OCI-LY3 (cell line): ENCODE measurements at regions not wholly inside any gene's neighbourhood (a gene's known extent, or its start where the extent isn't known, plus 50 kb on each side); places are given as distances from the start of the nearest gene placed in this dataset.

Experiments used
- H2AFZ ChIP-seq: fragments of 200-600, 300-600 bp; shearing (Covaris generic); 2 replicates; pipeline ENCODE4 v1.6.0; 2014; ENCODE audit warnings: antibody characterized with exemption, low read depth, low read length
- H3K27ac ChIP-seq: fragments of 200-600, 300-600 bp; sonication (generic); 2 replicates; pipeline ENCODE4 v1.5.1; 2014; ENCODE audit warnings: mild to moderate bottlenecking, low read length, moderate library complexity, mixed read lengths
- H3K27me3 ChIP-seq: fragments of 200-600, 300-600 bp; sonication (generic); 2 replicates; pipeline ENCODE4 v1.6.1; 2014; ENCODE audit warnings: low read depth, low read length, mixed read lengths
- H3K36me3 ChIP-seq: fragments of 200-600, 300-600 bp; sonication (generic); replicated peaks from 2 replicates; pipeline ENCODE3; 2014; ENCODE audit warnings: low read depth, low read length, mixed read lengths
- H3K4me1 ChIP-seq: fragments of 300-600, 200-600 bp; sonication (generic); 2 replicates; pipeline ENCODE4 v1.6.1; 2014; ENCODE audit warnings: low read length, mixed read lengths
- H3K4me2 ChIP-seq: fragments of 200-600, 300-600 bp; sonication (generic); 2 replicates; pipeline ENCODE4 v1.6.1; 2014; ENCODE audit warnings: low read length, mixed read lengths
- H3K4me3 ChIP-seq: fragments of 300-600, 200-600 bp; sonication (generic); 2 replicates; pipeline ENCODE4 v1.5.1; 2014; ENCODE audit warnings: antibody characterized with exemption, mild to moderate bottlenecking, low read length, moderate library complexity
- H3K79me2 ChIP-seq: fragments of 300-600, 200-600 bp; shearing (Covaris generic); 2 replicates; pipeline ENCODE4 v1.6.1; 2014; ENCODE audit warnings: mild to moderate bottlenecking, low read length, mixed read lengths
- H3K9ac ChIP-seq: fragments of 300-600, 200-600 bp; shearing (Covaris generic); 2 replicates; pipeline ENCODE4 v1.6.0; 2014; ENCODE audit warnings: mild to moderate bottlenecking, low read length, moderate library complexity
- H3K9me3 ChIP-seq: fragments of 200-600, 300-600 bp; shearing (Covaris generic); 2 replicates; pipeline ENCODE4 v1.6.1; 2014; ENCODE audit warnings: low read length, mixed read lengths; ENCODE audit not compliant: insufficient read depth
- H4K20me1 ChIP-seq: fragments of 200-600, 300-600 bp; sonication (generic); 2 replicates; pipeline ENCODE4 v1.6.1; 2016; ENCODE audit warnings: low read length, mixed read lengths; ENCODE audit not compliant: insufficient read depth
- CTCF ChIP-seq: fragments of 200-600, 300-600 bp; sonication (generic); IDR thresholded peaks from 2 replicates; pipeline ENCODE4 v1.5.1; 2014; ENCODE audit warnings: antibody characterized with exemption, low read length, low read depth
- EZH2phosphoT487 ChIP-seq: fragments of 200-600 bp; shearing (Covaris generic); IDR thresholded peaks from 2 replicates; pipeline ENCODE4 v1.6.1; 2018; ENCODE audit warnings: antibody characterized with exemption, mixed run types, low read depth

GRCh38 chr6:139510040-139510790 is 135.8 kb upstream of the CITED2 start:
- TF ChIP-seq CTCF: no peak
- TF ChIP-seq EZH2phosphoT487: no peak
- H4K20me1 ChIP-seq: no peaks in the 10 kb centered on the region
- no peak overlapping the region for H3K4me2 ChIP-seq
- H3K36me3 ChIP-seq: no peaks in the 10 kb centered on the region
- peaks cover 6% of the 10 kb centered on the region for H3K4me1 ChIP-seq
- H3K9ac ChIP-seq: no peak overlapping the region
- no peak overlapping the region for H2AFZ ChIP-seq
- H3K9me3 ChIP-seq: no peaks in the 10 kb centered on the region
- no peak overlapping the region for H3K4me3 ChIP-seq
- no peak overlapping the region for H3K27ac ChIP-seq
- H3K27me3 ChIP-seq: no peaks in the 10 kb centered on the region
- no peaks in the 10 kb centered on the region for H3K79me2 ChIP-seq

- Histone ChIP-seq H3K9me3 (no peaks in the 10 kb centered on the region), H2AFZ (no peak overlapping the region), H3K4me3 (no peak overlapping the region), H3K36me3 (no peaks in the 10 kb centered on the region), H3K27ac (no peak overlapping the region), H4K20me1 (no peaks in the 10 kb centered on the region), H3K4me1 (no peaks in the 10 kb centered on the region), H3K27me3 (no peaks in the 10 kb centered on the region), H3K4me2 (no peak overlapping the region), H3K79me2 (no peaks in the 10 kb centered on the region), H3K9ac (no peak overlapping the region)
- no peak for TF ChIP-seq EZH2phosphoT487
- no peak for TF ChIP-seq CTCF
Observed at GRCh38 chr6:139509167-139509566, 134.7 kb upstream of the CITED2 start.

GRCh38 chr6:139508576-139508975 is 134.1 kb upstream of the CITED2 start:
- H3K9ac ChIP-seq: no peak overlapping the region
- no peak for TF ChIP-seq CTCF
- TF ChIP-seq EZH2phosphoT487: no peak
- H3K79me2 ChIP-seq: no peaks in the 10 kb centered on the region

GRCh38 chr6:139508023-139508422 is 133.6 kb upstream of the CITED2 start:
- no peaks in the 10 kb centered on the region for H3K4me1 ChIP-seq
- H3K79me2 ChIP-seq: no peaks in the 10 kb centered on the region
- H3K27ac ChIP-seq: no peak overlapping the region
- no peak overlapping the region for H3K4me3 ChIP-seq
- no peak overlapping the region for H3K9ac ChIP-seq
- no peaks in the 10 kb centered on the region for H4K20me1 ChIP-seq
- no peaks in the 10 kb centered on the region for H3K27me3 ChIP-seq
- no peak overlapping the region for H3K4me2 ChIP-seq
- no peak overlapping the region for H2AFZ ChIP-seq
- H3K36me3 ChIP-seq: no peaks in the 10 kb centered on the region
- TF ChIP-seq CTCF (no peak), EZH2phosphoT487 (no peak)
- H3K9me3 ChIP-seq: no peaks in the 10 kb centered on the region

More at GRCh38 chr6:139508576-139508975, 134.1 kb upstream of the CITED2 start:
- Histone ChIP-seq H3K27me3 (no peaks in the 10 kb centered on the region), H4K20me1 (no peaks in the 10 kb centered on the region), H3K36me3 (no peaks in the 10 kb centered on the region), H3K9me3 (no peaks in the 10 kb centered on the region), H3K4me1 (no peaks in the 10 kb centered on the region), H3K4me2 (no peak overlapping the region), H3K4me3 (no peak overlapping the region), H3K27ac (no peak overlapping the region), H2AFZ (no peak overlapping the region)
